IMR-90 (cell line): ENCODE measurements at regions not wholly inside any gene's neighbourhood (a gene's known extent, or its start where the extent isn't known, plus 50 kb on each side); places are given as distances from the start of the nearest gene placed in this dataset.

Experiments
- ATAC-seq: fragments of 200-7000 bp; cut with Tn5 transposase; 2 replicates; pipeline ENCODE4 v1.9.1; 2020; ENCODE audit warnings: low read depth, mild to moderate bottlenecking, moderate library complexity
- BruUV-seq: library from RNA; stranded (reverse); fragments of 400-500 nt; replicated peaks from 2 replicates; lab custom pipeline; 2021; lab: Mats Ljungman, UMichigan
- CTCF ChIA-PET: fragments of 300-600 bp; formaldehyde crosslinking; extraction: SDS; loops from one replicate; lab custom pipeline; 2021; ENCODE audit warnings: antibody characterized with exemption; lab: Yijun Ruan, JAX
- POLR2A ChIA-PET: fragments of 300-600 bp; sonication (Branson Sonifier 250); formaldehyde crosslinking; loops from one replicate; lab custom pipeline; 2022; ENCODE audit warnings: antibody characterized with exemption; ENCODE audit not compliant: unreplicated experiment; lab: Charles Lee
- DNase-seq: peaks from one replicate; pipeline ENCODE4 v3.0.0; 2013
- H2AFZ ChIP-seq: replicated peaks from 2 replicates; pipeline ENCODE3; 2013; ENCODE audit warnings: low read length, mild to moderate bottlenecking; ENCODE audit not compliant: poor library complexity
- H2AK5ac ChIP-seq: 2 replicates; pipeline ENCODE4 v1.6.1; 2013; ENCODE audit warnings: low read depth, low read length, inconsistent platforms
- H2AK9ac ChIP-seq: replicated peaks from 2 replicates; pipeline ENCODE3; 2013; ENCODE audit warnings: mild to moderate bottlenecking, low read depth, low read length, moderate library complexity; ENCODE audit not compliant: poor library complexity
- H2BK120ac ChIP-seq: 2 replicates; pipeline ENCODE4 v1.6.1; 2013; ENCODE audit warnings: low read depth, low read length, inconsistent platforms
- H2BK15ac ChIP-seq: 3 replicates; pipeline ENCODE4 v1.6.1; 2013; ENCODE audit warnings: low read depth, low read length, inconsistent platforms
- H2BK20ac ChIP-seq: 2 replicates; pipeline ENCODE4 v1.6.1; 2013; ENCODE audit warnings: low read depth, mild to moderate bottlenecking, inconsistent platforms, low read length, moderate library complexity
- H2BK5ac ChIP-seq: 2 replicates; pipeline ENCODE4 v1.6.1; 2013; ENCODE audit warnings: mild to moderate bottlenecking, low read depth, low read length, inconsistent platforms; ENCODE audit not compliant: poor library complexity, severe bottlenecking
- H3K14ac ChIP-seq: replicated peaks from 2 replicates; pipeline ENCODE4 v1.6.1; 2013; ENCODE audit warnings: low read depth, low read length, inconsistent platforms
- H3K18ac ChIP-seq: 2 replicates; pipeline ENCODE4 v1.6.1; 2013; ENCODE audit warnings: low read depth, low read length, control low read depth
- H3K23ac ChIP-seq: 2 replicates; pipeline ENCODE4 v1.6.1; 2013; ENCODE audit warnings: low read depth, low read length, inconsistent platforms
- H3K27ac ChIP-seq: 2 replicates; pipeline ENCODE4 v1.5.1; 2013; ENCODE audit warnings: mild to moderate bottlenecking, control low read depth, low read length; ENCODE audit not compliant: insufficient read depth
- H3K27me3 ChIP-seq: 2 replicates; pipeline ENCODE4 v1.6.1; 2013; ENCODE audit warnings: low read length; ENCODE audit not compliant: control insufficient read depth, insufficient read depth
- H3K36me3 ChIP-seq: 2 replicates; pipeline ENCODE4 v1.6.1; 2013; ENCODE audit warnings: low read length, mixed read lengths; ENCODE audit not compliant: control insufficient read depth, insufficient read depth
- H3K4ac ChIP-seq: 2 replicates; pipeline ENCODE4 v1.6.1; 2013; ENCODE audit warnings: low read depth, low read length, inconsistent platforms
- H3K4me1 ChIP-seq: 2 replicates; pipeline ENCODE4 v1.6.1; 2013; ENCODE audit warnings: low read length, mixed read lengths; ENCODE audit not compliant: control insufficient read depth, insufficient read depth
- H3K4me2 ChIP-seq: 2 replicates; pipeline ENCODE4 v1.6.1; 2013; ENCODE audit warnings: low read depth, mild to moderate bottlenecking, control low read depth, low read length, moderate library complexity
- H3K4me3 ChIP-seq: 2 replicates; pipeline ENCODE4 v1.5.1; 2013; ENCODE audit warnings: low read depth, mild to moderate bottlenecking, control low read depth, low read length, moderate library complexity; ENCODE audit not compliant: insufficient read depth
- H3K56ac ChIP-seq: 2 replicates; pipeline ENCODE4 v1.6.1; 2013; ENCODE audit warnings: low read length, inconsistent platforms; ENCODE audit not compliant: insufficient read depth; ENCODE audit errors: extremely low read depth
- H3K79me1 ChIP-seq, 2 experiments: 2 replicates each; pipeline ENCODE4 v1.6.1; 2013; ENCODE audit warnings: low read length in 2 of 2, inconsistent platforms in 1 of 2, low read depth in 1 of 2
- H3K9ac ChIP-seq: 2 replicates; pipeline ENCODE4 v1.6.1; 2013; ENCODE audit warnings: low read depth, low read length, control low read depth
- H3K9me1 ChIP-seq: 2 replicates; pipeline ENCODE4 v1.6.1; 2013; ENCODE audit warnings: low read length, inconsistent platforms; ENCODE audit not compliant: insufficient read depth
- H3K9me3 ChIP-seq: 2 replicates; pipeline ENCODE4 v1.6.1; 2013; ENCODE audit warnings: low read length; ENCODE audit not compliant: control insufficient read depth, insufficient read depth
- H4K20me1 ChIP-seq: 2 replicates; pipeline ENCODE4 v1.6.1; 2013; ENCODE audit warnings: low read length, inconsistent platforms; ENCODE audit not compliant: insufficient read depth
- H4K5ac ChIP-seq: 2 replicates; pipeline ENCODE4 v1.6.1; 2013; ENCODE audit warnings: mild to moderate bottlenecking, low read depth, low read length, control low read depth
- H4K8ac ChIP-seq, 2 experiments: 2 replicates each; pipeline ENCODE4 v1.6.1; 2013; ENCODE audit warnings: low read depth in 2 of 2, low read length in 2 of 2, control low read depth in 1 of 2, inconsistent platforms in 1 of 2
- H4K91ac ChIP-seq: 2 replicates; pipeline ENCODE4 v1.6.1; 2013; ENCODE audit warnings: low read depth, low read length, inconsistent platforms; ENCODE audit not compliant: insufficient read depth
- BHLHE40 ChIP-seq: fragments of 150-350 bp; IDR thresholded peaks from 2 replicates; pipeline ENCODE4 v1.6.1; 2016; ENCODE audit warnings: mild to moderate bottlenecking, low read depth, low read length
- CEBPB ChIP-seq: IDR thresholded peaks from 2 replicates; pipeline ENCODE4 v1.6.1; 2012; ENCODE audit warnings: low read depth, low read length, improper control_type of control experiment
- FOS ChIP-seq: fragments of 150-350 bp; IDR thresholded peaks from 2 replicates; pipeline ENCODE4 v1.6.1; 2016; ENCODE audit warnings: low read depth, low read length
- MAFK ChIP-seq: IDR thresholded peaks from 2 replicates; pipeline ENCODE4 v1.6.1; 2012; ENCODE audit warnings: low read depth, low read length, improper control_type of control experiment
- MXI1 ChIP-seq: IDR thresholded peaks from 2 replicates; pipeline ENCODE4 v1.6.1; 2012; ENCODE audit warnings: low read depth, mild to moderate bottlenecking, low read length, moderate library complexity, borderline replicate concordance
- NFE2L2 ChIP-seq: fragments of 150-350 bp; IDR thresholded peaks from 2 replicates; pipeline ENCODE4 v1.6.1; 2016; ENCODE audit warnings: low read depth, mild to moderate bottlenecking, low read length
- POLR2A ChIP-seq: IDR thresholded peaks from 2 replicates; pipeline ENCODE4 v1.6.1; 2012; ENCODE audit warnings: mild to moderate bottlenecking, low read depth, low read length
- RAD21 ChIP-seq: IDR thresholded peaks from 2 replicates; pipeline ENCODE4 v1.6.1; 2012; ENCODE audit warnings: low read length, improper control_type of control experiment
- RCOR1 ChIP-seq: IDR thresholded peaks from 2 replicates; pipeline ENCODE4 v1.6.1; 2012; ENCODE audit warnings: mild to moderate bottlenecking, low read length, improper control_type of control experiment; ENCODE audit not compliant: insufficient replicate concordance
- RFX5 ChIP-seq: IDR thresholded peaks from 2 replicates; pipeline ENCODE4 v1.8.0; 2012; ENCODE audit warnings: low read depth, mild to moderate bottlenecking, low read length, moderate library complexity
- SMC3 ChIP-seq: fragments of 150-350 bp; IDR thresholded peaks from 2 replicates; pipeline ENCODE4 v1.6.1; 2016; ENCODE audit warnings: low read depth, mild to moderate bottlenecking, antibody characterized with exemption, low read length, moderate library complexity
- WGBS, 2 experiments: methylation state at CpG; one replicate each; pipeline versions ENCODE4 v1.1.5 to v1.1.7; 2013; ENCODE audit warnings: missing lambda C conversion rate in 2 of 2; ENCODE audit not compliant: insufficient read length in 1 of 2; ENCODE audit errors: extremely low coverage in 2 of 2; 5-methylcytosine and 5-hydroxymethylcytosine counted together
- dilution Hi-C: fragments of 300-500 bp; cut with HindIII; formaldehyde crosslinking; loops from one replicate; pipeline ENCODE4 v1.14.3; 2018; ENCODE audit warnings: low sequenced_read_pairs; ENCODE audit not compliant: unreplicated experiment
- in situ Hi-C: fragments of 300-500 bp; cut with MboI; formaldehyde crosslinking; loops from 3 replicates; pipeline ENCODE4 v1.14.3; 2019; ENCODE audit warnings: low sequenced_read_pairs, inconsistent platforms, mixed read lengths
- intact Hi-C: fragments of 100-400 bp; cut with micrococcal nuclease; formaldehyde crosslinking; loops from 2 replicates; pipeline ENCODE4 v1.10.0; 2022
- TF ChIP-seq, protein P1 (sequence below): conservative IDR thresholded peaks from 2 replicates; pipeline ENCODE4 v1.5.1; 2012; ENCODE audit warnings: mild to moderate bottlenecking, low read depth, low read length, improper control_type of control experiment
- TF ChIP-seq, protein P2 (sequence below): fragments of 150-350 bp; IDR thresholded peaks from 2 replicates; pipeline ENCODE4 v1.6.1; 2016; ENCODE audit warnings: low read depth, mild to moderate bottlenecking, low read length, moderate library complexity, borderline replicate concordance
- TF ChIP-seq, protein P3 (sequence below): fragments of 150-350 bp; IDR thresholded peaks from 2 replicates; pipeline ENCODE4 v1.6.1; 2017; ENCODE audit warnings: mild to moderate bottlenecking, antibody characterized with exemption, low read length, low read depth

DNA sequence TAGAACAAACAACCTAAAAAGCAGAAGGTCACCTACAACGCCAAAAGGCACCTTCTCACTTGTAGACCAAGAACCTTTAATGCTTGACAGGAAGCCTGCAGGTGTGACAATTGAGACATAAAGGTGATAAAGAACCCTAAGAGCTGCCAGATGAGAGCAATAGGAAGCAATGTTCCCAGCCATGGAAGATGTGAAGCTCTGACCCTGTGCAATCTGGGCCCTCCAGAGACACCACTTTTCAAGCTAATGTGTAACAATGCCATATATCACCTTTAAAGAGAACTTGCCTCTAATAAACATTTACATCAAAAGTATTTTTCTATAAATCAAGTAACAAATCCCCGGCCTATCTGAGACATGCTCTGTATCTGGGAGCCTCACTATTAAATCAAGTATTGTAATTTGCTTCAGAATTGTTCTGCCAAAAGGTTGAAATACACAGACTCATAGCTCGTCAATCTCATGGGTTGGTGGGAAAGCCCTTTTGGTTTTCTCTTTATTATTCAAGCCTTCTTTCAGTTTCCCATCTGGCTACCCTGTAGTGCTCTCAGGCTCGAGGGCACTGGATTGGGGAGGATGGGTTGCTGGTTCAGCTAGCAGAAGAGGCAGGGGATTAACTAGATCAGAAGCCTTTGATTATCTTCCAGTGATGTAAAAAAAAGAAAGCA is 368.9 kb downstream of the BUD13 start:
- intact Hi-C loops (no loop called here), dilution Hi-C loops (no loop called here), in situ Hi-C loops (no loop called here)
- Histone ChIP-seq H3K4me1 (no peaks in the 10 kb centered on the region), H2BK5ac (no peak overlapping the region), H3K4me3 (no peak overlapping the region), H3K14ac (no peak overlapping the region), H3K18ac (no peak overlapping the region), H2AK9ac (no peak overlapping the region), H3K4me2 (no peak overlapping the region), H3K36me3 (no peaks in the 10 kb centered on the region), H3K9me3 (no peaks in the 10 kb centered on the region), H4K5ac (no peak overlapping the region), H3K23ac (no peak overlapping the region), H3K27me3 (no peaks in the 10 kb centered on the region), H2BK15ac (no peak overlapping the region), H3K9ac (no peak overlapping the region), H3K56ac (no peak overlapping the region), H2BK20ac (no peak overlapping the region), H4K8ac (no peak overlapping the region), H3K4ac (no peak overlapping the region), H2AFZ (no peak overlapping the region), H3K27ac (no peak overlapping the region), H2AK5ac (no peak overlapping the region), H3K79me1 (no peaks in the 10 kb centered on the region), H4K91ac (no peak overlapping the region), H4K20me1 (no peaks in the 10 kb centered on the region), H2BK120ac (no peak overlapping the region), H3K9me1 (no peaks in the 10 kb centered on the region)
- POLR2A ChIA-PET: no interaction called here
- no TSS peak for BruUV-seq
- CTCF ChIA-PET: no interaction called here
- DNase-seq (no peak), ATAC-seq (no peak)
- WGBS, 2 experiments: no CpG with 5 or more reads among the region's 4 CpGs
- TF ChIP-seq MXI1 (no peak), POLR2A (no peak), FOS (no peak), NFE2L2 (no peak), CEBPB (no peak), BHLHE40 (no peak), RFX5 (no peak), RAD21 (no peak), SMC3 (no peak), MAFK (no peak), RCOR1 (no peak)
- TF ChIP-seq, protein P1, sequence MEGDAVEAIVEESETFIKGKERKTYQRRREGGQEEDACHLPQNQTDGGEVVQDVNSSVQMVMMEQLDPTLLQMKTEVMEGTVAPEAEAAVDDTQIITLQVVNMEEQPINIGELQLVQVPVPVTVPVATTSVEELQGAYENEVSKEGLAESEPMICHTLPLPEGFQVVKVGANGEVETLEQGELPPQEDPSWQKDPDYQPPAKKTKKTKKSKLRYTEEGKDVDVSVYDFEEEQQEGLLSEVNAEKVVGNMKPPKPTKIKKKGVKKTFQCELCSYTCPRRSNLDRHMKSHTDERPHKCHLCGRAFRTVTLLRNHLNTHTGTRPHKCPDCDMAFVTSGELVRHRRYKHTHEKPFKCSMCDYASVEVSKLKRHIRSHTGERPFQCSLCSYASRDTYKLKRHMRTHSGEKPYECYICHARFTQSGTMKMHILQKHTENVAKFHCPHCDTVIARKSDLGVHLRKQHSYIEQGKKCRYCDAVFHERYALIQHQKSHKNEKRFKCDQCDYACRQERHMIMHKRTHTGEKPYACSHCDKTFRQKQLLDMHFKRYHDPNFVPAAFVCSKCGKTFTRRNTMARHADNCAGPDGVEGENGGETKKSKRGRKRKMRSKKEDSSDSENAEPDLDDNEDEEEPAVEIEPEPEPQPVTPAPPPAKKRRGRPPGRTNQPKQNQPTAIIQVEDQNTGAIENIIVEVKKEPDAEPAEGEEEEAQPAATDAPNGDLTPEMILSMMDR: no peak
- TF ChIP-seq, protein P2, sequence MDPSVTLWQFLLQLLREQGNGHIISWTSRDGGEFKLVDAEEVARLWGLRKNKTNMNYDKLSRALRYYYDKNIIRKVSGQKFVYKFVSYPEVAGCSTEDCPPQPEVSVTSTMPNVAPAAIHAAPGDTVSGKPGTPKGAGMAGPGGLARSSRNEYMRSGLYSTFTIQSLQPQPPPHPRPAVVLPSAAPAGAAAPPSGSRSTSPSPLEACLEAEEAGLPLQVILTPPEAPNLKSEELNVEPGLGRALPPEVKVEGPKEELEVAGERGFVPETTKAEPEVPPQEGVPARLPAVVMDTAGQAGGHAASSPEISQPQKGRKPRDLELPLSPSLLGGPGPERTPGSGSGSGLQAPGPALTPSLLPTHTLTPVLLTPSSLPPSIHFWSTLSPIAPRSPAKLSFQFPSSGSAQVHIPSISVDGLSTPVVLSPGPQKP: no peak
- TF ChIP-seq, protein P3, sequence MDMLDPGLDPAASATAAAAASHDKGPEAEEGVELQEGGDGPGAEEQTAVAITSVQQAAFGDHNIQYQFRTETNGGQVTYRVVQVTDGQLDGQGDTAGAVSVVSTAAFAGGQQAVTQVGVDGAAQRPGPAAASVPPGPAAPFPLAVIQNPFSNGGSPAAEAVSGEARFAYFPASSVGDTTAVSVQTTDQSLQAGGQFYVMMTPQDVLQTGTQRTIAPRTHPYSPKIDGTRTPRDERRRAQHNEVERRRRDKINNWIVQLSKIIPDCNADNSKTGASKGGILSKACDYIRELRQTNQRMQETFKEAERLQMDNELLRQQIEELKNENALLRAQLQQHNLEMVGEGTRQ: no peak
